ENCODE measurements at regions not wholly inside any gene's neighbourhood (a gene's known extent, or its start where the extent isn't known, plus 50 kb on each side); places are given as distances from the start of the nearest gene placed in this dataset.

GRCh38 chr7:13563257-13563656, 426.2 kb downstream of the ETV1 start:
- Histone ChIP-seq H3K4me1 (ENCODE audit: control insufficient read depth in 2 of 3, insufficient read depth in 2 of 3, low read depth in 1 of 3, low read length in 3 of 3) (no peaks in the 10 kb centered on the region), H3K36me3 (ENCODE audit: control insufficient read depth in 2 of 3, insufficient read depth in 3 of 3, low read length in 3 of 3) (no peaks in the 10 kb centered on the region), H3K27me3 (ENCODE audit: control insufficient read depth, insufficient read depth, low read length) (no peaks in the 10 kb centered on the region), H3K9me3 (ENCODE audit: control insufficient read depth in 2 of 3, insufficient read depth in 1 of 3, low read length in 3 of 3) (no peaks in the 10 kb centered on the region), H3K27ac (ENCODE audit: low read depth in 2 of 2, low read length in 2 of 2) (no peak overlapping the region), H3K9ac (ENCODE audit: low read length in 3 of 3) (no peak overlapping the region), H3K4me3 (ENCODE audit: low read length in 3 of 3) (no peak overlapping the region)
- no peak for DNase-seq
- no peak for TF ChIP-seq CTCF (IDR thresholded peaks at IDR 0.05; ENCODE audit: borderline replicate concordance, extremely low read depth, insufficient read depth)
- FAIRE-seq = no peak
- intact Hi-C loops (cut with DNase I) = no loop called here

DNA sequence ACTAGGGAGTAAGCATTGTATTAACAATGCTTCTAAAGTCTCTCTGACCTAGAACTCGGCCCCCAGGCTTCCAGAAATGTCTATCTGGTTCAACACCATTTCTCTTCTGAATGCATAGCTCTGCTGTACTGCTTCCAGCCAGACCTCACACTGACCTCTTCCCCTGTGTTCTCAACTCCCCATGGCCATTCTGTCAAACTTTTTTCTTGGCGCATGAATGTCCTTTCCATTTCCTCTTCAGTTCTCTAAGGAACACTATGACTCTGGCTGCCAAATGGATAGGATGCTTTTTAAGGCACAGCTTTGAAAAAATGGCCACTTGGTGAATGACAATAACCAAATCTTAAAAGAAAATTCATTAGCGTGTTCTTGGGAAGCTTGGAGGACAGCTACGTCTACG, 425.8 kb downstream of the ETV1 start:
- no peaks in the 10 kb centered on the region for H3K27me3 ChIP-seq (ENCODE audit: control insufficient read depth, insufficient read depth, low read length)
- no peak for DNase-seq
- no peaks in the 10 kb centered on the region for H3K4me1 ChIP-seq (ENCODE audit: control insufficient read depth in 2 of 3, insufficient read depth in 2 of 3, low read depth in 1 of 3, low read length in 3 of 3)
- no peak overlapping the region for H3K4me3 ChIP-seq (ENCODE audit: low read length in 3 of 3)
- H3K36me3 ChIP-seq (ENCODE audit: control insufficient read depth in 2 of 3, insufficient read depth in 3 of 3, low read length in 3 of 3) = no peaks in the 10 kb centered on the region
- TF ChIP-seq CTCF (IDR thresholded peaks at IDR 0.05; ENCODE audit: borderline replicate concordance, extremely low read depth, insufficient read depth) = no peak
- H3K9ac ChIP-seq (ENCODE audit: low read length in 3 of 3) = no peak overlapping the region
- no peak overlapping the region for H3K27ac ChIP-seq (ENCODE audit: low read depth in 2 of 2, low read length in 2 of 2)
- H3K9me3 ChIP-seq (ENCODE audit: control insufficient read depth in 2 of 3, insufficient read depth in 1 of 3, low read length in 3 of 3) = no peaks in the 10 kb centered on the region
- FAIRE-seq = no peak
- intact Hi-C loops (cut with DNase I) = no loop called here

DNA sequence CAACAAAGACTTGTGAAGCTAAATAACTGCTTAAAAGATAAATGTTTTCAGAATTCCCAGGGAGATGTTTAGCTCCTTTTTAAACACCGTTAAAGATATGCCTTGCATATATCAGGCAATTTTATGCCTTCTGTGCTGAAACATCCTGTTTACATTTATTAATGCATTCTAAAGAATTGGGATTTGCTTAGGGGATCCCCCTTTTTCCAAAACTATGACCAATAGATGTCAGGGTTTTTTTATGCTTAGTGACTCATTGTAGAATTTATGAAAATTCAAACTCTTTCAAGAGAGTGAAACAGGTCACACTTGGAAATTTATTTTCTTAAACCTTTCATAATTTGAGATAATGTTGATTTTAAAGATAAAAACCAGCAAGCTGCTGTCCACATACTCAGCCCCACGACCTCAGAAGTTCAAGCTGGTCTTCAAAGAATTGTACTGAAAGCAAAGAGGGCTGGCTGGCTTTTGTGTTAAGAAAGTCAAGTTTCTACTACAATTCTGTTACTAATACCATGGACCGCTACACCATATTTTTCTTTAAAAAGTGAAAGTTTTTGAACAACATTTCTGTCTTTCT, 411.8 kb downstream of the ETV1 start:
- intact Hi-C loops (cut with DNase I) = no loop called here
- no peaks in the 10 kb centered on the region for H3K36me3 ChIP-seq (ENCODE audit: control insufficient read depth in 2 of 3, insufficient read depth in 3 of 3, low read length in 3 of 3)
- DNase-seq (peak in 1 of 5 donors; percentile 11), FAIRE-seq (no peak)
- no peak overlapping the region for H3K27ac ChIP-seq (ENCODE audit: low read depth in 2 of 2, low read length in 2 of 2)
- H3K27me3 ChIP-seq (ENCODE audit: control insufficient read depth, insufficient read depth, low read length) = no peaks in the 10 kb centered on the region
- H3K9me3 ChIP-seq (ENCODE audit: control insufficient read depth in 2 of 3, insufficient read depth in 1 of 3, low read length in 3 of 3) = no peaks in the 10 kb centered on the region
- H3K4me1 ChIP-seq (ENCODE audit: control insufficient read depth in 2 of 3, insufficient read depth in 2 of 3, low read depth in 1 of 3, low read length in 3 of 3) = no peaks in the 10 kb centered on the region
- no peak overlapping the region for H3K4me3 ChIP-seq (ENCODE audit: low read length in 3 of 3)
- no peak for TF ChIP-seq CTCF (IDR thresholded peaks at IDR 0.05; ENCODE audit: borderline replicate concordance, extremely low read depth, insufficient read depth)
- no peak overlapping the region for H3K9ac ChIP-seq (ENCODE audit: low read length in 3 of 3)

- TF ChIP-seq CTCF (IDR thresholded peaks at IDR 0.05; ENCODE audit: borderline replicate concordance, extremely low read depth, insufficient read depth) = no peak
- H3K27ac ChIP-seq (ENCODE audit: low read depth in 2 of 2, low read length in 2 of 2) = no peak overlapping the region
- no peaks in the 10 kb centered on the region for H3K4me1 ChIP-seq (ENCODE audit: control insufficient read depth in 2 of 3, insufficient read depth in 2 of 3, low read depth in 1 of 3, low read length in 3 of 3)
- no peak overlapping the region for H3K9ac ChIP-seq (ENCODE audit: low read length in 3 of 3)
- no peak for DNase-seq
- H3K36me3 ChIP-seq (ENCODE audit: control insufficient read depth in 2 of 3, insufficient read depth in 3 of 3, low read length in 3 of 3) = no peaks in the 10 kb centered on the region
- H3K9me3 ChIP-seq (ENCODE audit: control insufficient read depth in 2 of 3, insufficient read depth in 1 of 3, low read length in 3 of 3) = no peaks in the 10 kb centered on the region
- H3K4me3 ChIP-seq (ENCODE audit: low read length in 3 of 3) = no peak overlapping the region
- no peak for FAIRE-seq
- no peaks in the 10 kb centered on the region for H3K27me3 ChIP-seq (ENCODE audit: control insufficient read depth, insufficient read depth, low read length)
- intact Hi-C loops (cut with DNase I) = no loop called here
Measured at GRCh38 chr7:13578294-13578693, 411.2 kb downstream of the ETV1 start.
